Fibroblast of the aortic adventitia (primary cell): ENCODE measurements at regions not wholly inside any gene's neighbourhood (a gene's known extent, or its start where the extent isn't known, plus 50 kb on each side); places are given as distances from the start of the nearest gene placed in this dataset.

Source experiments
- DNase-seq: peaks from one replicate; pipeline ENCODE4 v3.0.0-alpha.2; 2010; ENCODE audit warnings: low read depth
- H3K4me3 ChIP-seq: 2 replicates; pipeline ENCODE4 v1.5.1; 2011; ENCODE audit warnings: low read depth, mild to moderate bottlenecking, control low read depth, low read length, moderate library complexity
- CTCF ChIP-seq: IDR thresholded peaks from 2 replicates; pipeline ENCODE4 v1.5.1; 2011; ENCODE audit warnings: mild to moderate bottlenecking, low read length, control low read depth, inconsistent platforms; ENCODE audit not compliant: insufficient read depth

GRCh38 chr10:3476640-3477448 is 304.3 kb upstream of the PITRM1 start:
- DNase-seq, result no peak
- no peak for TF ChIP-seq CTCF
- no peak overlapping the region for H3K4me3 ChIP-seq

DNA sequence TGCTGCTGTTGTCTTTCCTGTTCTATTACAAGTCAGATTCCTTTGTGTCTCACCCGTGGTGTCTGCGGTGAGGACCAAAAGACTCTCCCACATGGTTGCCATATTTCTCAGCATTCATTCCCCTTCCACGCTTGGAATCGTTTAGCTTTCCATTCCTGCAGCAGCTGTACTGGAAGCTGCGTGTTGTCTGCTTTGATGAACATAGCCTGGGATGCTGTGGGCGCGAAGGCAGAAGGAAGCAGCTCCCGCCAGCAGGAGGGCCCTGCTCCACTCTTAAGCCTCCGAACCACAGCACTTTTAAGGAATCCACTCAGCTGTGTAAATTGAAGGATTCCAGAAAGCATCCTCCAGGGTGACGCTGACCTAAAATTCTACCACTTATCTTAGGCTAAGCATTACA is 303.6 kb upstream of the PITRM1 start:
- TF ChIP-seq CTCF, result no peak
- DNase-seq, result no peak
- no peak overlapping the region for H3K4me3 ChIP-seq

- TF ChIP-seq CTCF, result no peak
- DNase-seq, result no peak
- H3K4me3 ChIP-seq, result no peak overlapping the region
Observed at GRCh38 chr10:3475367-3475766, 302.8 kb upstream of the PITRM1 start.

DNA sequence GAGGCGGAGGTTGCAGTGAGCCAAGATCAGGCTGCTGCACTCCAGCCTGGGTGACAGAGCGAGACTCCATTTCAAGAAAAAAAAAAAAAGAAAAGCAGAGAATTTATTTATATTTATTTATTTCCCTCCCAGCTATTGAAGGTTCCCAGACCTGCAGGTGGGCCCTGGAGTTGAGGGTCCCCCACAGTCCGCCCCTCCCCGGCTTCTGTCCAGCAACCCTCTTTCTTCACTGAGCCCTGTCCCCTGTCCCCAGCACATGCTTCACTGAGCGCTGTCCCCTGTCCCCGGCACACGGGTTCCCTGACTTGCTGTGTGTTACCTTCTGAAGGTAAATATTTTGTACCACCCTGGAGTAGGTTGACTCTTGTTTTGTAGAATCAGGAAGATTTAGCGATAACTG is 301.7 kb upstream of the PITRM1 start:
- no peak for TF ChIP-seq CTCF

DNA sequence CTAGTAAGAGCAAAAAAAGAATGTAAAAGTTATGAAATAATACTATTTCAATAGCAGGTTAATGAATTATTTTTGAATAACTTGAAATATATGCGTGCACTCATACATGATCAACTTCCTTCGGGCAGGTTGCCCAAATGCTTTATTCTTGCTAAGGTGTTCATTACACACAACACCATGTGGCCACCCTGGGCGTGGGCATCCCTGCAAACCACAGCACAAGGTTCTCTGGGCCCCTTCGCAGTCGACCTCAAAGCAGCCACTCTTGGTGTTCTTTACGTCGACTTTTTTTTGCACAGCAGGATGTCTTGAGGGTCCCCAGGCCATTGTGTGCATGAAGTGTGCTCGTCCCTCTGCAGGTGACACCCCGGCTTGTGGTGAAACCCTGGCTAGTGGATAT is 300.7 kb upstream of the PITRM1 start:
- H3K4me3 ChIP-seq, result no peak overlapping the region
- DNase-seq, result no peak
- TF ChIP-seq CTCF, result no peak

More for the DNA sequence above, 301.7 kb upstream of the PITRM1 start:
- H3K4me3 ChIP-seq, result no peak overlapping the region
- DNase-seq, result no peak

GRCh38 chr10:3472287-3473051 is 299.9 kb upstream of the PITRM1 start:
- peak; percentile 77 for DNase-seq
- TF ChIP-seq CTCF, result no peak
- H3K4me3 ChIP-seq, result no peak overlapping the region
